B cell (primary cell): ENCODE measurements at regions not wholly inside any gene's neighbourhood (a gene's known extent, or its start where the extent isn't known, plus 50 kb on each side); places are given as distances from the start of the nearest gene placed in this dataset.

Experiments
- ATAC-seq: fragments of 200-7000 bp; cut with Tn5 transposase; one replicate; pipeline ENCODE4 v1.10.0; 2021; ENCODE audit warnings: low read depth, mild to moderate bottlenecking, moderate number of reproducible peaks, moderate library complexity
- CTCF ChIA-PET: fragments of 350-600 bp; sonication (Branson Sonifier 250); formaldehyde crosslinking; loops from one replicate; lab custom pipeline; 2021; ENCODE audit warnings: antibody characterized with exemption, inconsistent platforms; lab: Charles Lee
- POLR2A ChIA-PET: fragments of 350-600 bp; sonication (Branson Sonifier 250); formaldehyde crosslinking; loops from one replicate; lab custom pipeline; 2021; ENCODE audit warnings: antibody characterized with exemption; lab: Charles Lee
- DNase-seq: peaks from one replicate; pipeline ENCODE4 v3.0.0; 2013
- H2AFZ ChIP-seq: 2 replicates; pipeline ENCODE4 v1.6.1; 2012; ENCODE audit warnings: mild to moderate bottlenecking, low read depth, low read length; ENCODE audit not compliant: insufficient read depth, poor library complexity, severe bottlenecking
- H3K27ac ChIP-seq, 2 donors: 1 replicate in 1 of 2; 2 replicates in 1 of 2; pipeline ENCODE4 v1.5.1; 2012 to 2013; ENCODE audit warnings: low read length in 2 of 2, mild to moderate bottlenecking in 2 of 2, moderate library complexity in 1 of 2
- H3K27me3 ChIP-seq, 4 experiments: fragments of 200-600 bp in 1 of 4; sonication (generic) in 1 of 4; replicated peaks in 1 of 4; 1 replicate in 2 of 4; 2 replicates in 2 of 4; pipeline versions ENCODE4 v1.6.1 to v1.7.0; 2013 to 2016; ENCODE audit warnings: low read length in 3 of 4, mild to moderate bottlenecking in 2 of 4, mixed read lengths in 1 of 4, moderate library complexity in 1 of 4; ENCODE audit not compliant: insufficient read depth in 4 of 4, control insufficient read depth in 3 of 4; ENCODE audit errors: control extremely low read depth in 1 of 4
- H3K36me3 ChIP-seq, 2 experiments: replicated peaks in 1 of 2; 1 replicate in 1 of 2; 2 replicates in 1 of 2; pipeline versions ENCODE4 v1.6.1 to v1.7.1; 2013; ENCODE audit warnings: low read length in 1 of 2; ENCODE audit not compliant: insufficient read depth in 2 of 2, control insufficient read depth in 1 of 2; ENCODE audit errors: control extremely low read depth in 1 of 2, extremely low read depth in 1 of 2
- H3K4me1 ChIP-seq, 2 donors: fragments of 200-600 bp in 1 of 2; sonication (generic) in 1 of 2; 1 replicate in 1 of 2; 2 replicates in 1 of 2; pipeline versions ENCODE4 v1.5.1 to v1.6.1; 2013 to 2017; ENCODE audit warnings: low read length in 2 of 2; ENCODE audit not compliant: control insufficient read depth in 2 of 2, insufficient read depth in 2 of 2
- H3K4me2 ChIP-seq: replicated peaks from 2 replicates; pipeline ENCODE3; 2012; ENCODE audit warnings: mild to moderate bottlenecking, low read depth, low read length; ENCODE audit not compliant: poor library complexity, severe bottlenecking
- H3K4me3 ChIP-seq, 5 experiments: fragments of 200-600 bp in 1 of 5; sonication (generic) in 1 of 5; 1 replicate in 3 of 5; 2 replicates in 2 of 5; pipeline versions ENCODE4 v1.5.1 to v1.7.0; 2011 to 2016; ENCODE audit warnings: low read length in 4 of 5, mild to moderate bottlenecking in 4 of 5, low read depth in 2 of 5, control low read depth in 1 of 5, moderate library complexity in 1 of 5; ENCODE audit not compliant: insufficient read depth in 1 of 5; ENCODE audit errors: control extremely low read depth in 1 of 5, extremely low read depth in 1 of 5
- H3K79me2 ChIP-seq: fragments of 200-600 bp; sonication (generic); one replicate; pipeline ENCODE4 v1.6.0; 2016; ENCODE audit warnings: low read length; ENCODE audit not compliant: control insufficient read depth, insufficient read depth
- H3K9ac ChIP-seq: fragments of 200-600 bp; sonication (generic); 2 replicates; pipeline ENCODE4 v1.6.1; 2017; ENCODE audit warnings: mild to moderate bottlenecking, low read length, moderate library complexity
- H3K9me3 ChIP-seq, 3 donors: one replicate each; pipeline versions ENCODE4 v1.6.1 to v1.7.1; 2013; ENCODE audit warnings: low read length in 2 of 3; ENCODE audit not compliant: control insufficient read depth in 2 of 3, insufficient read depth in 1 of 3; ENCODE audit errors: control extremely low read depth in 1 of 3
- H4K20me1 ChIP-seq: 2 replicates; pipeline ENCODE4 v1.6.0; 2012; ENCODE audit warnings: mild to moderate bottlenecking, low read length; ENCODE audit not compliant: insufficient read depth, control insufficient read depth, poor library complexity, severe bottlenecking
- H3K27ac Mint-ChIP-seq: one replicate; pipeline ENCODE4 v1.8.0; 2021; ENCODE audit warnings: mixed read lengths
- H3K27me3 Mint-ChIP-seq: one replicate; pipeline ENCODE4 v1.8.0; 2021; ENCODE audit warnings: mixed read lengths
- H3K4me1 Mint-ChIP-seq: one replicate; pipeline ENCODE4 v1.8.0; 2021; ENCODE audit warnings: mixed read lengths
- H3K4me3 Mint-ChIP-seq: one replicate; pipeline ENCODE4 v1.8.0; 2021; ENCODE audit warnings: mixed read lengths
- H3K9me3 Mint-ChIP-seq: one replicate; pipeline ENCODE4 v1.8.0; 2022; ENCODE audit warnings: mixed read lengths; ENCODE audit not compliant: insufficient read depth
- EZH2 ChIP-seq: IDR thresholded peaks from 2 replicates; pipeline ENCODE4 v1.6.1; 2012; ENCODE audit warnings: borderline replicate concordance, low read depth, mild to moderate bottlenecking, moderate library complexity, low read length; ENCODE audit not compliant: insufficient read depth, poor library complexity, severe bottlenecking
- WGBS: methylation state at CpG from one replicate; pipeline ENCODE4 v1.1.5; 2013; ENCODE audit warnings: missing lambda C conversion rate; ENCODE audit not compliant: insufficient coverage; 5-methylcytosine and 5-hydroxymethylcytosine counted together
- intact Hi-C: fragments of 100-400 bp; cut with micrococcal nuclease; formaldehyde crosslinking; loops from one replicate; pipeline ENCODE4 v1.10.0; 2022
- TF ChIP-seq, protein P1 (sequence below): fragments of 200-600 bp; IDR thresholded peaks from one replicate; pipeline ENCODE4 v1.8.0; 2022; ENCODE audit warnings: antibody characterized with exemption, mild to moderate bottlenecking

- no peak overlapping the region for H3K4me2 ChIP-seq
- Mint-ChIP-seq H3K27ac (no peak overlapping the region), H3K27me3 (no peaks in the 10 kb centered on the region), H3K4me1 (no peaks in the 10 kb centered on the region), H3K4me3 (no peak overlapping the region), H3K9me3 (no peaks in the 10 kb centered on the region)
- WGBS: 86% methylated on average over 54 of the region's 58 CpGs
- no peaks in the 10 kb centered on the region for H3K4me1 ChIP-seq
- intact Hi-C loops: no loop called here
- no peaks in the 10 kb centered on the region for H3K36me3 ChIP-seq
- TF ChIP-seq, protein P1, sequence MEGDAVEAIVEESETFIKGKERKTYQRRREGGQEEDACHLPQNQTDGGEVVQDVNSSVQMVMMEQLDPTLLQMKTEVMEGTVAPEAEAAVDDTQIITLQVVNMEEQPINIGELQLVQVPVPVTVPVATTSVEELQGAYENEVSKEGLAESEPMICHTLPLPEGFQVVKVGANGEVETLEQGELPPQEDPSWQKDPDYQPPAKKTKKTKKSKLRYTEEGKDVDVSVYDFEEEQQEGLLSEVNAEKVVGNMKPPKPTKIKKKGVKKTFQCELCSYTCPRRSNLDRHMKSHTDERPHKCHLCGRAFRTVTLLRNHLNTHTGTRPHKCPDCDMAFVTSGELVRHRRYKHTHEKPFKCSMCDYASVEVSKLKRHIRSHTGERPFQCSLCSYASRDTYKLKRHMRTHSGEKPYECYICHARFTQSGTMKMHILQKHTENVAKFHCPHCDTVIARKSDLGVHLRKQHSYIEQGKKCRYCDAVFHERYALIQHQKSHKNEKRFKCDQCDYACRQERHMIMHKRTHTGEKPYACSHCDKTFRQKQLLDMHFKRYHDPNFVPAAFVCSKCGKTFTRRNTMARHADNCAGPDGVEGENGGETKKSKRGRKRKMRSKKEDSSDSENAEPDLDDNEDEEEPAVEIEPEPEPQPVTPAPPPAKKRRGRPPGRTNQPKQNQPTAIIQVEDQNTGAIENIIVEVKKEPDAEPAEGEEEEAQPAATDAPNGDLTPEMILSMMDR: no peak
- TF ChIP-seq EZH2: no peak
- H3K4me3 ChIP-seq: no peak overlapping the region
- H2AFZ ChIP-seq: no peak overlapping the region
- no peaks in the 10 kb centered on the region for H3K79me2 ChIP-seq
- peaks cover 0 to 56% (median 5%) of the 10 kb centered on the region in 3 donors for H3K9me3 ChIP-seq
- no peaks in the 10 kb centered on the region for H4K20me1 ChIP-seq
- POLR2A ChIA-PET: no interaction called here
- no peak for ATAC-seq
- CTCF ChIA-PET: no interaction called here
- no peak overlapping the region for H3K9ac ChIP-seq
- DNase-seq: no peak
- H3K27ac ChIP-seq: no peak overlapping the region
- H3K27me3 ChIP-seq: no peaks in the 10 kb centered on the region
These were observed 1960.9 kb upstream of the DEFB115 start for GRCh38 chr20:29296256-29297230.
